WTC11 (cell line): ENCODE measurements at regions not wholly inside any gene's neighbourhood (a gene's known extent, or its start where the extent isn't known, plus 50 kb on each side); places are given as distances from the start of the nearest gene placed in this dataset.
"Not testable (repeated sequence)": the region's sequence is repeated elsewhere in the genome, so short reads cannot be mapped to it uniquely, and the experiment has no call there.

Experiments
- ATAC-seq: fragments of 200-7000 bp; cut with Tn5 transposase; 2 replicates; pipeline ENCODE4 v1.10.0; 2021; ENCODE audit warnings: mild to moderate bottlenecking, moderate library complexity
- CTCF ChIA-PET: fragments of 300-600 bp; sonication (Branson Sonifier 250); formaldehyde crosslinking; loops from one replicate; lab custom pipeline; 2021; ENCODE audit warnings: antibody characterized with exemption; lab: Charles Lee
- POLR2A ChIA-PET: fragments of 350-600 bp; sonication (Branson Sonifier 250); formaldehyde crosslinking; loops from one replicate; lab custom pipeline; 2021; ENCODE audit warnings: antibody characterized with exemption; lab: Charles Lee
- DNase-seq: peaks from one replicate; pipeline ENCODE4 v3.0.0; 2021; ENCODE audit warnings: low spot score
- H3K27ac Mint-ChIP-seq: 2 replicates; pipeline ENCODE4 v1.8.0; 2021; ENCODE audit warnings: mixed read lengths
- H3K27me3 Mint-ChIP-seq: 2 replicates; pipeline ENCODE4 v1.8.0; 2021; ENCODE audit warnings: low read depth, mild to moderate bottlenecking, moderate library complexity, mixed read lengths
- H3K36me3 Mint-ChIP-seq: 2 replicates; pipeline ENCODE4 v1.8.0; 2021; ENCODE audit warnings: mixed read lengths
- H3K4me1 Mint-ChIP-seq: 2 replicates; pipeline ENCODE4 v1.8.0; 2022; ENCODE audit warnings: mixed read lengths
- H3K4me3 Mint-ChIP-seq: 2 replicates; pipeline ENCODE4 v1.8.0; 2021; ENCODE audit warnings: mild to moderate bottlenecking, moderate library complexity, mixed read lengths
- H3K9me3 Mint-ChIP-seq: 2 replicates; pipeline ENCODE4 v1.8.0; 2021; ENCODE audit warnings: mixed read lengths
- ATF6 ChIP-seq: sonication (generic); formaldehyde crosslinking; IDR thresholded peaks from 2 replicates; pipeline ENCODE4 v1.8.1; 2023; ENCODE audit warnings: mild to moderate bottlenecking, missing genetic modification reagents
- CDX4 ChIP-seq: fragments of 250-450 bp; sonication (Bioruptor Pico); IDR thresholded peaks from 2 replicates; pipeline ENCODE4 v1.9.0; 2021; ENCODE audit warnings: moderate library complexity, mild to moderate bottlenecking, inconsistent platforms, borderline replicate concordance
- E2F1 ChIP-seq: sonication (generic); formaldehyde crosslinking; IDR thresholded peaks from 2 replicates; pipeline ENCODE4 v1.8.0; 2022; ENCODE audit warnings: mild to moderate bottlenecking, missing genetic modification reagents
- E2F4 ChIP-seq: sonication (generic); formaldehyde crosslinking; IDR thresholded peaks from 2 replicates; pipeline ENCODE4 v1.8.1; 2022; ENCODE audit warnings: low read depth, mild to moderate bottlenecking, moderate library complexity, missing genetic modification reagents, borderline replicate concordance
- ETV6 ChIP-seq: sonication (generic); formaldehyde crosslinking; IDR thresholded peaks from 2 replicates; pipeline ENCODE4 v1.8.1; 2022; ENCODE audit warnings: mild to moderate bottlenecking, missing genetic modification reagents
- FOXJ3 ChIP-seq: sonication (generic); formaldehyde crosslinking; IDR thresholded peaks from 2 replicates; pipeline ENCODE4 v1.9.0; 2021; ENCODE audit warnings: missing genetic modification reagents, mild to moderate bottlenecking, borderline replicate concordance
- MXD4 ChIP-seq: fragments of 250-450 bp; sonication (Bioruptor Pico); IDR thresholded peaks from 2 replicates; pipeline ENCODE4 v1.8.0; 2021; ENCODE audit warnings: mild to moderate bottlenecking, moderate library complexity, borderline replicate concordance
- NR3C1 ChIP-seq: sonication (generic); formaldehyde crosslinking; conservative IDR thresholded peaks from 2 replicates; pipeline ENCODE4 v1.8.1; 2023; ENCODE audit warnings: low read depth, mild to moderate bottlenecking, missing genetic modification reagents
- PRDM15 ChIP-seq: sonication (generic); formaldehyde crosslinking; IDR thresholded peaks from 2 replicates; pipeline ENCODE4 v1.8.0; 2022; ENCODE audit warnings: missing genetic modification reagents
- SMAD4 ChIP-seq: sonication (generic); formaldehyde crosslinking; IDR thresholded peaks from 2 replicates; pipeline ENCODE4 v1.8.0; 2022; ENCODE audit warnings: mild to moderate bottlenecking, missing genetic modification reagents
- TEAD4 ChIP-seq: sonication (generic); formaldehyde crosslinking; IDR thresholded peaks from 2 replicates; pipeline ENCODE4 v1.8.0; 2022; ENCODE audit warnings: mild to moderate bottlenecking, missing genetic modification reagents
- USF1 ChIP-seq: sonication (generic); formaldehyde crosslinking; IDR thresholded peaks from 2 replicates; pipeline ENCODE4 v1.8.0; 2022; ENCODE audit warnings: mild to moderate bottlenecking, missing genetic modification reagents
- ZNF138 ChIP-seq: sonication (generic); formaldehyde crosslinking; conservative IDR thresholded peaks from 2 replicates; pipeline ENCODE4 v1.8.1; 2022; ENCODE audit warnings: mild to moderate bottlenecking, moderate library complexity, missing genetic modification reagents
- ZNF263 ChIP-seq: sonication (generic); formaldehyde crosslinking; IDR thresholded peaks from 2 replicates; pipeline ENCODE4 v1.8.1; 2022; ENCODE audit warnings: low read depth, mild to moderate bottlenecking, moderate library complexity, missing genetic modification reagents
- ZNF671 ChIP-seq: fragments of 250-450 bp; sonication (Bioruptor Pico); IDR thresholded peaks from 2 replicates; pipeline ENCODE4 v1.8.0; 2021; ENCODE audit warnings: mild to moderate bottlenecking

GRCh38 chr5:90251447-90251846 lies 158.1 kb downstream of the CETN3 start:
- ChIA-PET CTCF (no interaction called here), POLR2A (no interaction called here)
- no peaks in the 10 kb centered on the region for H3K9me3 Mint-ChIP-seq
- H3K27ac Mint-ChIP-seq: no peak overlapping the region
- no peaks in the 10 kb centered on the region for H3K36me3 Mint-ChIP-seq
- ATAC-seq (no peak), DNase-seq (no peak)
- H3K27me3 Mint-ChIP-seq: no peaks in the 10 kb centered on the region
- TF ChIP-seq TEAD4 (no peak), CDX4 (no peak), ZNF263 (CRISPR knock-in tag) (no peak), ZNF138 (CRISPR knock-in tag) (no peak), ZNF671 (CRISPR knock-in tag) (no peak)
- H3K4me1 Mint-ChIP-seq: peaks cover 20% of the 10 kb centered on the region
- H3K4me3 Mint-ChIP-seq: no peak overlapping the region

- no peak overlapping the region for H3K27ac Mint-ChIP-seq
- no peaks in the 10 kb centered on the region for H3K36me3 Mint-ChIP-seq
- DNase-seq (no peak), ATAC-seq (no peak)
- no peak for TF ChIP-seq NR3C1 (CRISPR knock-in tag)
- no peak for TF ChIP-seq E2F1 (CRISPR knock-in tag)
- no peak for TF ChIP-seq PRDM15
- TF ChIP-seq ETV6: no peak
- H3K27me3 Mint-ChIP-seq: no peaks in the 10 kb centered on the region
- POLR2A ChIA-PET: no interaction called here
- no peaks in the 10 kb centered on the region for H3K9me3 Mint-ChIP-seq
- no peak overlapping the region for H3K4me3 Mint-ChIP-seq
- CTCF ChIA-PET: no interaction called here
- H3K4me1 Mint-ChIP-seq: peaks cover 7% of the 10 kb centered on the region
These were observed 160.9 kb downstream of the CETN3 start for GRCh38 chr5:90248640-90249039.

GRCh38 chr5:90243848-90244247 lies 165.7 kb downstream of the CETN3 start:
- H3K4me1 Mint-ChIP-seq, ATAC-seq, H3K36me3 Mint-ChIP-seq, POLR2A ChIA-PET, H3K9me3 Mint-ChIP-seq, H3K27me3 Mint-ChIP-seq, H3K4me3 Mint-ChIP-seq, DNase-seq, CTCF ChIA-PET, H3K27ac Mint-ChIP-seq: not testable (repeated sequence)

- Mint-ChIP-seq H3K4me3 (no peak overlapping the region), H3K9me3 (no peaks in the 10 kb centered on the region), H3K4me1 (0 out of 2 replicates have a peak, but pooled peaks cover 4% of the 10 kb centered on the region), H3K36me3 (no peaks in the 10 kb centered on the region), H3K27ac (no peak overlapping the region), H3K27me3 (no peaks in the 10 kb centered on the region)
- ChIA-PET CTCF (interaction anchor here (1.0 kb wide), 1 partner anchor 30 kb away, joined by 3 read pairs; no protein-coding TSS in a partner anchor), POLR2A (no interaction called here)
- no peak for DNase-seq
- TF ChIP-seq SMAD4 (CRISPR knock-in tag): no peak
- no peak for TF ChIP-seq USF1 (CRISPR knock-in tag)
- TF ChIP-seq ATF6 (CRISPR knock-in tag): no peak
- no peak for TF ChIP-seq MXD4
- TF ChIP-seq E2F4: no peak
- TF ChIP-seq FOXJ3 (CRISPR knock-in tag): no peak
- no peak for ATAC-seq
These were observed 176.1 kb downstream of the CETN3 start for GRCh38 chr5:90233476-90233875.
